SK-N-SH (cell line): ENCODE measurements at regions not wholly inside any gene's neighbourhood (a gene's known extent, or its start where the extent isn't known, plus 50 kb on each side); places are given as distances from the start of the nearest gene placed in this dataset.

Experiments
- CTCF ChIA-PET: fragments of 300-600, 350-600 bp; formaldehyde crosslinking; extraction: SDS; loops from one replicate; lab custom pipeline; 2021; lab: Yijun Ruan, JAX
- POLR2A ChIA-PET: fragments of 350-600 bp; sonication (Branson Sonifier 250); formaldehyde crosslinking; extraction: SDS; loops from one replicate; lab custom pipeline; 2020; ENCODE audit warnings: antibody characterized with exemption, inconsistent platforms; lab: Yijun Ruan, JAX
- DNase-seq: peaks from one replicate; pipeline ENCODE4 v3.0.0; 2012
- H2AFZ ChIP-seq: fragments of 200-600 bp; sonication (generic); 2 replicates; pipeline ENCODE4 v1.8.1; 2016; ENCODE audit warnings: antibody characterized with exemption, mild to moderate bottlenecking, low read depth
- H3F3A ChIP-seq: fragments of 200-600 bp; sonication (generic); replicated peaks from 2 replicates; pipeline ENCODE3; 2016; ENCODE audit warnings: antibody characterized with exemption, mild to moderate bottlenecking; ENCODE audit not compliant: insufficient read depth
- H3K27ac ChIP-seq, 2 experiments: fragments of 200-500 bp in 1 of 2; fragments of 200-600 bp in 1 of 2; sonication (Bioruptor generic) in 1 of 2; sonication (generic), shearing (Covaris generic) in 1 of 2; 2 replicates each; pipeline versions ENCODE4 v1.5.1 to v1.6.1; 2014 to 2016; ENCODE audit warnings: low read depth in 2 of 2, inconsistent platforms in 1 of 2, low read length in 1 of 2, mild to moderate bottlenecking in 1 of 2, mixed read lengths in 1 of 2
- H3K27me3 ChIP-seq: fragments of 200-600 bp; sonication (generic), shearing (Covaris generic); 2 replicates; pipeline ENCODE4 v1.6.1; 2016; ENCODE audit warnings: mixed run types; ENCODE audit not compliant: insufficient read depth
- H3K36me3 ChIP-seq, 2 experiments: fragments of 200-500 bp in 1 of 2; fragments of 200-600 bp in 1 of 2; sonication (Bioruptor generic) in 1 of 2; sonication (generic) in 1 of 2; replicated peaks in 1 of 2; 2 replicates each; pipeline versions ENCODE3 to v1.5.1; 2014 to 2016; ENCODE audit warnings: low read length in 1 of 2, mild to moderate bottlenecking in 1 of 2; ENCODE audit not compliant: insufficient read depth in 2 of 2, control insufficient read depth in 1 of 2
- H3K4me1 ChIP-seq, 2 experiments: fragments of 200-500 bp in 1 of 2; fragments of 200-600 bp in 1 of 2; sonication (Bioruptor generic) in 1 of 2; sonication (generic), shearing (Covaris generic) in 1 of 2; 2 replicates each; pipeline versions ENCODE4 v1.5.1 to v1.6.1; 2014 to 2016; ENCODE audit warnings: low read depth in 1 of 2, low read length in 1 of 2, mixed run types in 1 of 2; ENCODE audit not compliant: insufficient read depth in 2 of 2, control insufficient read depth in 1 of 2
- H3K4me2 ChIP-seq: fragments of 200-600 bp; sonication (generic), shearing (Covaris generic); 2 replicates; pipeline ENCODE4 v1.6.1; 2017; ENCODE audit warnings: mixed run types
- H3K4me3 ChIP-seq, 2 experiments: fragments of 200-500 bp in 1 of 2; fragments of 200-600 bp in 1 of 2; sonication (Bioruptor generic) in 1 of 2; sonication (generic), shearing (Covaris generic) in 1 of 2; 2 replicates each; pipeline versions ENCODE4 v1.5.1 to v1.8.1; 2014 to 2016; ENCODE audit warnings: low read depth in 2 of 2, inconsistent platforms in 1 of 2, low read length in 1 of 2, mild to moderate bottlenecking in 1 of 2, mixed read lengths in 1 of 2, moderate library complexity in 1 of 2
- H3K79me2 ChIP-seq: fragments of 200-600 bp; sonication (generic); 2 replicates; pipeline ENCODE4 v1.8.1; 2017; ENCODE audit warnings: mild to moderate bottlenecking; ENCODE audit not compliant: insufficient read depth
- H3K9ac ChIP-seq: fragments of 200-600 bp; sonication (generic); 2 replicates; pipeline ENCODE4 v1.6.1; 2017; ENCODE audit warnings: mixed run types
- H3K9me2 ChIP-seq: fragments of 200-600 bp; sonication (generic); 2 replicates; pipeline ENCODE4 v1.6.1; 2017; ENCODE audit warnings: mixed run types
- H3K9me3 ChIP-seq: fragments of 200-600 bp; sonication (generic); 2 replicates; pipeline ENCODE4 v1.6.1; 2017; ENCODE audit warnings: mixed run types, mild to moderate bottlenecking, moderate library complexity
- H4K20me1 ChIP-seq: fragments of 200-600 bp; sonication (generic); 2 replicates; pipeline ENCODE4 v1.6.1; 2017; ENCODE audit warnings: mild to moderate bottlenecking, mixed run types; ENCODE audit not compliant: insufficient read depth
- CHD2 ChIP-seq: fragments of 150-350 bp; IDR thresholded peaks from 2 replicates; pipeline ENCODE4 v1.6.1; 2018; ENCODE audit warnings: low read length; ENCODE audit not compliant: partially characterized antibody
- CTCF ChIP-seq: fragments of 200-600 bp; sonication (generic); IDR thresholded peaks from 2 replicates; pipeline ENCODE4 v1.6.1; 2017; ENCODE audit warnings: antibody characterized with exemption, mild to moderate bottlenecking, moderate library complexity
- ELF1 ChIP-seq: IDR thresholded peaks from 2 replicates; pipeline ENCODE4 v1.4.0; 2012
- FOXJ3 ChIP-seq: sonication (generic); formaldehyde crosslinking; IDR thresholded peaks from 2 replicates; pipeline ENCODE4 v1.5.1; 2020; ENCODE audit warnings: mild to moderate bottlenecking, missing genetic modification reagents
- FOXM1 ChIP-seq: IDR thresholded peaks from 2 replicates; pipeline ENCODE4 v1.4.0; 2012; ENCODE audit warnings: low read depth, mild to moderate bottlenecking
- GABPA ChIP-seq: IDR thresholded peaks from 2 replicates; pipeline ENCODE4 v1.4.0; 2012; ENCODE audit warnings: low read depth, mild to moderate bottlenecking
- GATA2 ChIP-seq: sonication (generic); formaldehyde crosslinking; IDR thresholded peaks from 2 replicates; pipeline ENCODE4 v1.5.0; 2020; ENCODE audit warnings: mild to moderate bottlenecking, missing genetic modification reagents
- MEF2A ChIP-seq: IDR thresholded peaks from 2 replicates; pipeline ENCODE4 v1.4.0; 2012; ENCODE audit warnings: low read depth, borderline replicate concordance
- MXI1 ChIP-seq: IDR thresholded peaks from 2 replicates; pipeline ENCODE4 v1.6.1; 2012; ENCODE audit warnings: mild to moderate bottlenecking, low read depth, low read length, improper control_type of control experiment
- RAD21 ChIP-seq: IDR thresholded peaks from 2 replicates; pipeline ENCODE4 v1.6.1; 2012; ENCODE audit warnings: mild to moderate bottlenecking, low read length
- RCOR1 ChIP-seq: fragments of 150-350 bp; IDR thresholded peaks from 2 replicates; pipeline ENCODE4 v1.6.1; 2017; ENCODE audit warnings: antibody characterized with exemption, low read length
- RFX5 ChIP-seq: IDR thresholded peaks from 2 replicates; pipeline ENCODE4 v1.6.1; 2012; ENCODE audit warnings: mild to moderate bottlenecking, improper control_type of control experiment, low read length
- SMC3 ChIP-seq: IDR thresholded peaks from 2 replicates; pipeline ENCODE4 v1.6.1; 2012; ENCODE audit warnings: low read depth, low read length, improper control_type of control experiment
- YY1 ChIP-seq: IDR thresholded peaks from 2 replicates; pipeline ENCODE4 v1.4.0; 2012; ENCODE audit warnings: low read depth, mild to moderate bottlenecking
- WGBS: methylation state at CpG from one replicate; pipeline ENCODE4 v1.1.6; 2017; ENCODE audit warnings: low lambda C conversion rate; 5-methylcytosine and 5-hydroxymethylcytosine counted together
- TF ChIP-seq, protein P1 (sequence below): IDR thresholded peaks from 2 replicates; pipeline ENCODE4 v1.4.0; 2012; ENCODE audit warnings: low read depth
- TF ChIP-seq, protein P2 (sequence below): IDR thresholded peaks from 2 replicates; pipeline ENCODE4 v1.4.0; 2012; ENCODE audit warnings: low read depth, borderline replicate concordance

DNA sequence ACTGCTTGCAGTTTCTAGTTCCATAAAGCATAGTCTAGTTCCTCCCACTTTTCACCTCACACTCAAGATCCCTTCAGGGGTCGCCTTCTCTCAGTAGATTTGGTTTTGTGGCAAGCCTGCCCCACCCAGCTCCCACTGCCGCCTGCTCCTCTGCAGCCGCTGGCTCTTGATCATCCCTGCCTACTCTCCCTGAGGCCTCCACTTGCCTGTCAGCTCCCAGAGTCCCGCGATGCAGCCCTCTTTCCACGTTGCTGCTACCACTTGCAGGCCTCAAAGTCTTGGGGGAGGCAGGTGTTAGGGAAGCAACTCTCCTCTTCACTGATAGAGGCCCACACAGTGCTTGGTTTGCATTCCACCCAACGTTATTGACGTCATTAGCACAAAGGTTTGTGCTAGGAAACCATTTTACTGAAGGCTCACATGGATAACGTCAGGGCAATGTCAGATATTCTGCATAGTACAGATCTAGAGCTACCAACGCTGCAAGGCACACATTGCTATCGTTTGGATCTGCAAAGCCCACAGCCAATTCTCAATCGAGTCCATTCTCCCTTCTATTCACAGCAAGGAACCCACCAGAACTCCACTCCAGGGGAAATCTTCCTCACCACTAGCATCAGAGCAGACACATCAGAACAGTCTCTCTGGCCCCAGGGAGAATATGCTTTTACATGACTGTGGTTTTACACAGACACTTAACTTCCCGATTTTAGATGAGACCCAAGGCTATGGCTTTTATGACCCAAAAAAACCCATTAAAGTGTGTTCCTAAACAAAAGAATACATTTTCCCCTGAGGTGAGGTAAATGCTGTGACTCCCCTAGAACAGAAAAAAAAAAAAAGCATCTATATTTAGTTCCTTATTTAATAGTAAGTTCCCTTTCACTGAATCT lies 519.5 kb upstream of the CAMK1G start:
- Histone ChIP-seq H3K36me3 (no peaks in the 10 kb centered on the region), H3K9me3 (no peaks in the 10 kb centered on the region), H3K9ac (no peak overlapping the region), H3K4me3 (no peak overlapping the region), H3K27me3 (no peaks in the 10 kb centered on the region), H3K4me2 (no peak overlapping the region), H3K4me1 (peaks cover 0 to 36% of the 10 kb centered on the region in 2 experiments; a peak in 2 of 4 replicates), H3K9me2 (no peaks in the 10 kb centered on the region), H3F3A (no peaks in the 10 kb centered on the region), H3K27ac (peak overlapping the region in 1 of 2 experiments; percentile 78; a peak in 2 of 4 replicates), H4K20me1 (no peaks in the 10 kb centered on the region), H3K79me2 (no peaks in the 10 kb centered on the region), H2AFZ (no peak overlapping the region)
- WGBS, result 63% methylated on average over 13 of the region's 13 CpGs
- ChIA-PET POLR2A (interaction anchor here (0.7 kb wide), 1 partner anchor 809 kb away, joined by 3 read pairs; no protein-coding TSS in a partner anchor), CTCF (interaction anchor here (0.9 kb wide), 1 partner anchor 144 kb away, joined by 3 read pairs; no protein-coding TSS in a partner anchor)
- TF ChIP-seq GATA2 (CRISPR knock-in tag) (peak; percentile 43; the same call in 1 of the 2 replicates), SMC3 (0 out of 2 replicates have a peak, but pooled peaks have one; percentile 7), YY1 (no peak), RCOR1 (no peak), FOXJ3 (CRISPR knock-in tag) (no peak)
- DNase-seq, result peak; percentile 32

DNA sequence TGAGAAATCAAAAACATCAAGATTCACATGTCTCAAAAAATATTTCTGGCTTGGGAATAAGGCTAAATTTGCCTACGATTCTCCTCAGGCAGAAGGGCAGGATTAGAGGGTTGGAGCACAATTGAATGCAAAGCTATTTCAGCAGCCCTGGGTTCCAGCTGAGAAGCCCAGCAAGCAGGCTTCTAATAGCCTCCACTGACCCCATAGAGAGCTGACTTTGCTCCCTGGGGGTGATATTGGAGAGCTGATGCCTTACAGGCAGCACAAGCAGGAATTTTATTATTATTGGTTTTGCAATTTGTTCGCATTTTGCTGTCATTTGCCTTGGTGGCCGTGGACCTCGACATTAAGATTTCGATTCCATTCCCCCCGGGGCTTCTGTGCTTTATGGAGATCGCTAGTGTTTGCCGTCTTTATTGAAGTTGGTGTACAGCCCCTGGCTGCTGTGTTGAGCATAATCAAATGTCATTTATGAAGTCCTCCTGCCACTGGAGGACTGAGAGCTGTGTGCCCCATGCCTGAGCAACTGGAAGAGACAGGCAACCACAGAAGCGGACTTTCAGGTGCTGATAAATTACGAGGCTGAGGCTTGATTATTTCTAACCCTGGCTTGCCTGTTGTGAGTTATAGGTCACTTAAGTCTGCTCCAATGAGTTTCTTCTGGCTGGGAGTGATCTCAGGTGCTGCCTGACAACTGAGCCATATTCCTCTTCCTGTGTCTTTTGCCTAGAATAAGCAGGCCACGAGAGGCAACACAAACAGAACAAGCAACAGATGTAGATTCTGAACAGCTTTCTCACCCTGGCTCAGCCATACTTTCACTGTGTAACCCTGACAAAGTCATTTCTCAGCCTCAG lies 518.4 kb upstream of the CAMK1G start:
- Histone ChIP-seq H3F3A (no peaks in the 10 kb centered on the region), H3K4me1 (peaks cover 0 to 33% of the 10 kb centered on the region in 2 experiments; a peak in 2 of 4 replicates), H3K27ac (peak overlapping the region in 1 of 2 experiments; percentile 78; a peak in 2 of 4 replicates), H3K36me3 (no peaks in the 10 kb centered on the region), H3K9me2 (no peaks in the 10 kb centered on the region), H2AFZ (no peak overlapping the region), H3K27me3 (no peaks in the 10 kb centered on the region), H3K9me3 (no peaks in the 10 kb centered on the region), H4K20me1 (no peaks in the 10 kb centered on the region), H3K9ac (no peak overlapping the region), H3K79me2 (no peaks in the 10 kb centered on the region), H3K4me2 (no peak overlapping the region), H3K4me3 (no peak overlapping the region)
- TF ChIP-seq CHD2, result no peak
- no peak for DNase-seq
- WGBS, result 79% methylated on average over 11 of the region's 11 CpGs
- ChIA-PET POLR2A (interaction anchor here (0.7 kb wide), 1 partner anchor 810 kb away, joined by 3 read pairs; no protein-coding TSS in a partner anchor), CTCF (no interaction called here)

DNA sequence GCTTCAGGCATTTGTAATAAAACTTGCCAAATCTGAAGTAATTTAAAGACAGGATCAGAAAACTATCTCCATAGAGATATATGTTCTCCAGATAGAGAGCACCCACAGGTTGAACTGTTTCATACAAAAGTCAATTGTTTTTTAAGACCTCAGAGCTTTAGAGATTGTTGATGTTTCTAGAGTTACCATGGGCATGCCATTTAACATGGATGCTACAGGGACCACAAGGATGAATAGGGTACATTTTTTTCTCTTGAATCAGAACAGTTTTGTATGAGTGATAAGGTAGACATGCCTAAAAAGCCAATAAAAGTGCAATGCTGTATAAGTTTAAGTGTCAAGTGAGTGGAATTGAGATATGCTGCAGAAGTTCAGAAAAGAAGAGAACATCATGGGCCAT lies 511.0 kb upstream of the CAMK1G start:
- no peak overlapping the region for H3K27ac ChIP-seq
- H3K4me3 ChIP-seq, result no peak overlapping the region
- H3K9me3 ChIP-seq, result no peaks in the 10 kb centered on the region
- peaks cover 0 to 5% of the 10 kb centered on the region in 2 experiments; a peak in 2 of 4 replicates for H3K4me1 ChIP-seq
- no peaks in the 10 kb centered on the region for H3K27me3 ChIP-seq
- DNase-seq, result no peak
- no peaks in the 10 kb centered on the region for H3F3A ChIP-seq
- H3K4me2 ChIP-seq, result no peak overlapping the region
- no peaks in the 10 kb centered on the region for H3K9me2 ChIP-seq
- ChIA-PET POLR2A (no interaction called here), CTCF (interaction anchor here (1.5 kb wide), 1 partner anchor 23 kb away, joined by 3 read pairs; no protein-coding TSS in a partner anchor)
- no peak overlapping the region for H2AFZ ChIP-seq
- H3K36me3 ChIP-seq, result no peaks in the 10 kb centered on the region
- no peaks in the 10 kb centered on the region for H4K20me1 ChIP-seq
- H3K9ac ChIP-seq, result no peak overlapping the region
- H3K79me2 ChIP-seq, result no peaks in the 10 kb centered on the region
- TF ChIP-seq, protein P1, sequence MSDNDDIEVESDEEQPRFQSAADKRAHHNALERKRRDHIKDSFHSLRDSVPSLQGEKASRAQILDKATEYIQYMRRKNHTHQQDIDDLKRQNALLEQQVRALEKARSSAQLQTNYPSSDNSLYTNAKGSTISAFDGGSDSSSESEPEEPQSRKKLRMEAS, result no peak
- TF ChIP-seq CTCF, result no peak
- TF ChIP-seq SMC3, result no peak
- TF ChIP-seq GABPA, result no peak
- no peak for TF ChIP-seq ELF1
- no peak for TF ChIP-seq RAD21
- no peak for TF ChIP-seq MEF2A
- no peak for TF ChIP-seq RFX5
- no peak for TF ChIP-seq MXI1
- no peak for TF ChIP-seq FOXM1
- TF ChIP-seq GATA2 (CRISPR knock-in tag), result no peak
- TF ChIP-seq, protein P2, sequence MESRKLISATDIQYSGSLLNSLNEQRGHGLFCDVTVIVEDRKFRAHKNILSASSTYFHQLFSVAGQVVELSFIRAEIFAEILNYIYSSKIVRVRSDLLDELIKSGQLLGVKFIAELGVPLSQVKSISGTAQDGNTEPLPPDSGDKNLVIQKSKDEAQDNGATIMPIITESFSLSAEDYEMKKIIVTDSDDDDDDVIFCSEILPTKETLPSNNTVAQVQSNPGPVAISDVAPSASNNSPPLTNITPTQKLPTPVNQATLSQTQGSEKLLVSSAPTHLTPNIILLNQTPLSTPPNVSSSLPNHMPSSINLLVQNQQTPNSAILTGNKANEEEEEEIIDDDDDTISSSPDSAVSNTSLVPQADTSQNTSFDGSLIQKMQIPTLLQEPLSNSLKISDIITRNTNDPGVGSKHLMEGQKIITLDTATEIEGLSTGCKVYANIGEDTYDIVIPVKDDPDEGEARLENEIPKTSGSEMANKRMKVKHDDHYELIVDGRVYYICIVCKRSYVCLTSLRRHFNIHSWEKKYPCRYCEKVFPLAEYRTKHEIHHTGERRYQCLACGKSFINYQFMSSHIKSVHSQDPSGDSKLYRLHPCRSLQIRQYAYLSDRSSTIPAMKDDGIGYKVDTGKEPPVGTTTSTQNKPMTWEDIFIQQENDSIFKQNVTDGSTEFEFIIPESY, result no peak
